HEK293 (cell line): ENCODE measurements at regions not wholly inside any gene's neighbourhood (a gene's known extent, or its start where the extent isn't known, plus 50 kb on each side); places are given as distances from the start of the nearest gene placed in this dataset.

ENCODE experiments used
- CTCF ChIA-PET: fragments of 350-600 bp; formaldehyde crosslinking; extraction: SDS; loops from one replicate; lab custom pipeline; 2021; ENCODE audit warnings: antibody characterized with exemption; lab: Yijun Ruan, JAX
- POLR2A ChIA-PET: fragments of 300-600 bp; formaldehyde crosslinking; extraction: SDS; loops from one replicate; lab custom pipeline; 2020; ENCODE audit warnings: antibody characterized with exemption, inconsistent platforms; lab: Yijun Ruan, JAX
- H3K27ac ChIP-seq: fragments of 200-500 bp; sonication (Bioruptor generic); 2 replicates; pipeline ENCODE4 v1.5.1; 2014; ENCODE audit warnings: low read depth, low read length, control low read depth, inconsistent platforms; ENCODE audit errors: extremely low read depth
- H3K36me3 ChIP-seq, 2 experiments: fragments of 200-500 bp in 1 of 2; sonication (Bioruptor generic) in 1 of 2; 1 replicate in 1 of 2; 2 replicates in 1 of 2; pipeline ENCODE4 v1.5.1; 2014 to 2017; ENCODE audit warnings: inconsistent platforms in 2 of 2, low read length in 2 of 2; ENCODE audit not compliant: control insufficient read depth in 2 of 2, insufficient read depth in 1 of 2
- H3K4me1 ChIP-seq: fragments of 200-500 bp; sonication (Bioruptor generic); 2 replicates; pipeline ENCODE4 v1.5.1; 2014; ENCODE audit warnings: mild to moderate bottlenecking, low read length, inconsistent platforms; ENCODE audit not compliant: control insufficient read depth, insufficient read depth
- H3K4me3 ChIP-seq: 2 replicates; pipeline ENCODE4 v1.5.1; 2011; ENCODE audit warnings: low read depth, mild to moderate bottlenecking, control low read depth, low read length, moderate library complexity
- H3K9me3 ChIP-seq: fragments of 200-500 bp; sonication (Bioruptor generic); 2 replicates; pipeline ENCODE4 v1.5.1; 2014; ENCODE audit warnings: low read depth, low read length, inconsistent platforms; ENCODE audit not compliant: control insufficient read depth, insufficient read depth
- GLI2 ChIP-seq: fragments of 450-650 bp; formaldehyde crosslinking; IDR thresholded peaks from 2 replicates; pipeline ENCODE4; 2017; ENCODE audit warnings: missing biosample characterization, missing genetic modification characterization, low read depth, borderline replicate concordance
- GLI4 ChIP-seq: fragments of 450-650 bp; formaldehyde crosslinking; IDR thresholded peaks from 2 replicates; pipeline ENCODE4 v1.5.1; 2016; ENCODE audit warnings: missing biosample characterization, missing genetic modification characterization
- KLF10 ChIP-seq: fragments of 450-650 bp; IDR thresholded peaks from 2 replicates; pipeline ENCODE4 v1.5.1; 2018; ENCODE audit warnings: missing biosample characterization, mild to moderate bottlenecking, missing genetic modification characterization
- SCRT2 ChIP-seq: fragments of 450-650 bp; formaldehyde crosslinking; IDR thresholded peaks from 2 replicates; pipeline ENCODE4 v1.5.1; 2016; ENCODE audit warnings: missing biosample characterization, missing genetic modification characterization
- SETDB1 ChIP-seq: IDR thresholded peaks from one replicate; pipeline ENCODE4 v1.6.1; 2017; ENCODE audit warnings: mild to moderate bottlenecking, low read length, moderate library complexity, mixed read lengths; ENCODE audit not compliant: insufficient read length
- ZBTB1 ChIP-seq: fragments of 450-650 bp; formaldehyde crosslinking; IDR thresholded peaks from 2 replicates; pipeline ENCODE4 v1.5.1; 2016; ENCODE audit warnings: missing biosample characterization, missing genetic modification characterization
- ZBTB20 ChIP-seq: fragments of 450-650 bp; formaldehyde crosslinking; IDR thresholded peaks from 2 replicates; pipeline ENCODE4 v1.5.1; 2016; ENCODE audit warnings: missing biosample characterization, missing genetic modification characterization
- ZBTB8A ChIP-seq: fragments of 450-650 bp; formaldehyde crosslinking; IDR thresholded peaks from 2 replicates; pipeline ENCODE4 v1.5.1; 2016; ENCODE audit warnings: missing biosample characterization, missing genetic modification characterization
- ZEB2 ChIP-seq: fragments of 450-650 bp; formaldehyde crosslinking; IDR thresholded peaks from 2 replicates; pipeline ENCODE4 v1.5.1; 2016; ENCODE audit warnings: missing biosample characterization, missing genetic modification characterization
- ZFP41 ChIP-seq: fragments of 450-650 bp; formaldehyde crosslinking; IDR thresholded peaks from 2 replicates; pipeline ENCODE4 v1.5.1; 2016; ENCODE audit warnings: missing biosample characterization, missing genetic modification characterization, borderline replicate concordance
- ZNF140 ChIP-seq: fragments of 450-650 bp; formaldehyde crosslinking; IDR thresholded peaks from 2 replicates; pipeline ENCODE4 v1.5.1; 2016; ENCODE audit warnings: missing biosample characterization, missing genetic modification characterization
- ZNF146 ChIP-seq: fragments of 450-650 bp; formaldehyde crosslinking; IDR thresholded peaks from 2 replicates; pipeline ENCODE4 v1.5.1; 2016; ENCODE audit warnings: missing biosample characterization, missing genetic modification characterization
- ZNF174 ChIP-seq: fragments of 450-650 bp; formaldehyde crosslinking; IDR thresholded peaks from 2 replicates; pipeline ENCODE4 v1.5.0; 2017; ENCODE audit warnings: missing biosample characterization, mild to moderate bottlenecking, missing genetic modification characterization
- ZNF311 ChIP-seq: fragments of 450-650 bp; formaldehyde crosslinking; IDR thresholded peaks from 2 replicates; pipeline ENCODE4 v1.5.1; 2017; ENCODE audit warnings: missing biosample characterization, missing genetic modification characterization, borderline replicate concordance
- ZNF423 ChIP-seq: fragments of 450-650 bp; formaldehyde crosslinking; IDR thresholded peaks from 2 replicates; pipeline ENCODE4 v1.5.1; 2016; ENCODE audit warnings: missing biosample characterization, missing genetic modification characterization
- ZNF426 ChIP-seq: fragments of 450-650 bp; formaldehyde crosslinking; IDR thresholded peaks from 2 replicates; pipeline ENCODE4 v1.5.1; 2017; ENCODE audit warnings: missing biosample characterization, missing genetic modification characterization, mild to moderate bottlenecking, inconsistent platforms, moderate library complexity
- ZNF529 ChIP-seq: fragments of 450-650 bp; formaldehyde crosslinking; IDR thresholded peaks from 2 replicates; pipeline ENCODE4 v1.5.1; 2017; ENCODE audit warnings: missing genetic modification characterization, missing biosample characterization; ENCODE audit not compliant: insufficient replicate concordance
- ZNF549 ChIP-seq: fragments of 450-650 bp; IDR thresholded peaks from 2 replicates; pipeline ENCODE4 v1.5.1; 2018; ENCODE audit warnings: missing biosample characterization, missing genetic modification characterization, mild to moderate bottlenecking, inconsistent platforms, moderate library complexity
- ZNF585B ChIP-seq: fragments of 450-650 bp; formaldehyde crosslinking; IDR thresholded peaks from 2 replicates; pipeline ENCODE4 v1.5.1; 2016; ENCODE audit warnings: missing biosample characterization, missing genetic modification characterization
- ZSCAN23 ChIP-seq: fragments of 450-650 bp; formaldehyde crosslinking; IDR thresholded peaks from 2 replicates; pipeline ENCODE4 v1.5.1; 2016; ENCODE audit warnings: missing biosample characterization, missing genetic modification characterization
- TF ChIP-seq, protein P1 (sequence below): fragments of 450-650 bp; formaldehyde crosslinking; IDR thresholded peaks from 2 replicates; pipeline ENCODE4 v1.5.1; 2016; ENCODE audit warnings: missing biosample characterization, missing genetic modification characterization, borderline replicate concordance
- TF ChIP-seq, protein P2 (sequence below): fragments of 450-650 bp; formaldehyde crosslinking; IDR thresholded peaks from 2 replicates; pipeline ENCODE4 v1.5.1; 2016; ENCODE audit warnings: missing biosample characterization, missing genetic modification characterization
- TF ChIP-seq, protein P3 (sequence below): fragments of 450-650 bp; formaldehyde crosslinking; IDR thresholded peaks from 2 replicates; pipeline ENCODE4 v1.5.1; 2016; ENCODE audit warnings: missing biosample characterization, missing genetic modification characterization
- TF ChIP-seq, protein P4 (sequence below): fragments of 450-650 bp; formaldehyde crosslinking; IDR thresholded peaks from 2 replicates; pipeline ENCODE4 v1.5.1; 2016; ENCODE audit warnings: missing biosample characterization, missing genetic modification characterization, low read depth
- TF ChIP-seq, protein P5 (sequence below): fragments of 450-650 bp; formaldehyde crosslinking; IDR thresholded peaks from 2 replicates; pipeline ENCODE4 v1.5.1; 2016; ENCODE audit warnings: missing biosample characterization, missing genetic modification characterization

DNA sequence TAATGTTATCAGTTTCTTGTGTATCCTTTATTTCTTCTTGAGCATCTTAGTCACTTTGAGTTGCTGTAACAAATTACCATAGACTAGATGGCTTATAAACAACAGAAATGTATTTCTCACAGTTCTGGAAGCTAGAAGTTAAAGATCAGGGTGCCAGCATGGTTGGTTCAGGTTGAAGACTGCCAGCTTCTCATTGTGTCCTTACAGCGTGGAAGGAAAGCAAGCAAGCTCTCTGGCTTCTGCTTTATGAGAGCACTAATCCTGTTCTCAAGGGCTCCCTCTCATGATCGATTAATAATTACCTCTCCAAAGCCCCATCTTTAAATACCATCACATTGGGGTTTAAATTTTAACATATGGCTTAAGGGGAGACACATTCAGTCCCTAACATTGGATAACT lies 497.2 kb downstream of the RAPGEF2 start:
- H3K4me1 ChIP-seq = no peaks in the 10 kb centered on the region
- H3K27ac ChIP-seq = no peak overlapping the region
- no peaks in the 10 kb centered on the region for H3K36me3 ChIP-seq
- CTCF ChIA-PET = no interaction called here
- TF ChIP-seq SETDB1 (no peak), ZNF549 (no peak), ZEB2 (tag by site-specific recombination) (no peak), ZNF426 (tag by site-specific recombination) (no peak), ZBTB20 (tag by site-specific recombination) (no peak), ZBTB1 (tag by site-specific recombination) (no peak), ZNF423 (no peak), ZNF585B (tag by site-specific recombination) (no peak), ZNF140 (tag by site-specific recombination) (no peak), GLI2 (tag by site-specific recombination) (no peak), ZNF529 (tag by site-specific recombination) (no peak), ZNF311 (tag by site-specific recombination) (no peak), ZFP41 (tag by site-specific recombination) (no peak), ZNF146 (tag by site-specific recombination) (no peak), ZNF174 (no peak), ZSCAN23 (tag by site-specific recombination) (no peak)
- TF ChIP-seq, protein P1, sequence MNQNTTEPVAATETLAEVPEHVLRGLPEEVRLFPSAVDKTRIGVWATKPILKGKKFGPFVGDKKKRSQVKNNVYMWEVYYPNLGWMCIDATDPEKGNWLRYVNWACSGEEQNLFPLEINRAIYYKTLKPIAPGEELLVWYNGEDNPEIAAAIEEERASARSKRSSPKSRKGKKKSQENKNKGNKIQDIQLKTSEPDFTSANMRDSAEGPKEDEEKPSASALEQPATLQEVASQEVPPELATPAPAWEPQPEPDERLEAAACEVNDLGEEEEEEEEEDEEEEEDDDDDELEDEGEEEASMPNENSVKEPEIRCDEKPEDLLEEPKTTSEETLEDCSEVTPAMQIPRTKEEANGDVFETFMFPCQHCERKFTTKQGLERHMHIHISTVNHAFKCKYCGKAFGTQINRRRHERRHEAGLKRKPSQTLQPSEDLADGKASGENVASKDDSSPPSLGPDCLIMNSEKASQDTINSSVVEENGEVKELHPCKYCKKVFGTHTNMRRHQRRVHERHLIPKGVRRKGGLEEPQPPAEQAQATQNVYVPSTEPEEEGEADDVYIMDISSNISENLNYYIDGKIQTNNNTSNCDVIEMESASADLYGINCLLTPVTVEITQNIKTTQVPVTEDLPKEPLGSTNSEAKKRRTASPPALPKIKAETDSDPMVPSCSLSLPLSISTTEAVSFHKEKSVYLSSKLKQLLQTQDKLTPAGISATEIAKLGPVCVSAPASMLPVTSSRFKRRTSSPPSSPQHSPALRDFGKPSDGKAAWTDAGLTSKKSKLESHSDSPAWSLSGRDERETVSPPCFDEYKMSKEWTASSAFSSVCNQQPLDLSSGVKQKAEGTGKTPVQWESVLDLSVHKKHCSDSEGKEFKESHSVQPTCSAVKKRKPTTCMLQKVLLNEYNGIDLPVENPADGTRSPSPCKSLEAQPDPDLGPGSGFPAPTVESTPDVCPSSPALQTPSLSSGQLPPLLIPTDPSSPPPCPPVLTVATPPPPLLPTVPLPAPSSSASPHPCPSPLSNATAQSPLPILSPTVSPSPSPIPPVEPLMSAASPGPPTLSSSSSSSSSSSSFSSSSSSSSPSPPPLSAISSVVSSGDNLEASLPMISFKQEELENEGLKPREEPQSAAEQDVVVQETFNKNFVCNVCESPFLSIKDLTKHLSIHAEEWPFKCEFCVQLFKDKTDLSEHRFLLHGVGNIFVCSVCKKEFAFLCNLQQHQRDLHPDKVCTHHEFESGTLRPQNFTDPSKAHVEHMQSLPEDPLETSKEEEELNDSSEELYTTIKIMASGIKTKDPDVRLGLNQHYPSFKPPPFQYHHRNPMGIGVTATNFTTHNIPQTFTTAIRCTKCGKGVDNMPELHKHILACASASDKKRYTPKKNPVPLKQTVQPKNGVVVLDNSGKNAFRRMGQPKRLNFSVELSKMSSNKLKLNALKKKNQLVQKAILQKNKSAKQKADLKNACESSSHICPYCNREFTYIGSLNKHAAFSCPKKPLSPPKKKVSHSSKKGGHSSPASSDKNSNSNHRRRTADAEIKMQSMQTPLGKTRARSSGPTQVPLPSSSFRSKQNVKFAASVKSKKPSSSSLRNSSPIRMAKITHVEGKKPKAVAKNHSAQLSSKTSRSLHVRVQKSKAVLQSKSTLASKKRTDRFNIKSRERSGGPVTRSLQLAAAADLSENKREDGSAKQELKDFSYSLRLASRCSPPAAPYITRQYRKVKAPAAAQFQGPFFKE = no peak
- TF ChIP-seq, protein P2, sequence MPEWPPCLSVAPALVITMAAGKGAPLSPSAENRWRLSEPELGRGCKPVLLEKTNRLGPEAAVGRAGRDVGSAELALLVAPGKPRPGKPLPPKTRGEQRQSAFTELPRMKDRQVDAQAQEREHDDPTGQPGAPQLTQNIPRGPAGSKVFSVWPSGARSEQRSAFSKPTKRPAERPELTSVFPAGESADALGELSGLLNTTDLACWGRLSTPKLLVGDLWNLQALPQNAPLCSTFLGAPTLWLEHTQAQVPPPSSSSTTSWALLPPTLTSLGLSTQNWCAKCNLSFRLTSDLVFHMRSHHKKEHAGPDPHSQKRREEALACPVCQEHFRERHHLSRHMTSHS (tag by site-specific recombination) = no peak
- TF ChIP-seq, protein P3, sequence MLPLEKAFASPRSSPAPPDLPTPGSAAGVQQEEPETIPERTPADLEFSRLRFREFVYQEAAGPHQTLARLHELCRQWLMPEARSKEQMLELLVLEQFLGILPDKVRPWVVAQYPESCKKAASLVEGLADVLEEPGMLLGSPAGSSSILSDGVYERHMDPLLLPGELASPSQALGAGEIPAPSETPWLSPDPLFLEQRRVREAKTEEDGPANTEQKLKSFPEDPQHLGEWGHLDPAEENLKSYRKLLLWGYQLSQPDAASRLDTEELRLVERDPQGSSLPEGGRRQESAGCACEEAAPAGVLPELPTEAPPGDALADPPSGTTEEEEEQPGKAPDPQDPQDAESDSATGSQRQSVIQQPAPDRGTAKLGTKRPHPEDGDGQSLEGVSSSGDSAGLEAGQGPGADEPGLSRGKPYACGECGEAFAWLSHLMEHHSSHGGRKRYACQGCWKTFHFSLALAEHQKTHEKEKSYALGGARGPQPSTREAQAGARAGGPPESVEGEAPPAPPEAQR (tag by site-specific recombination) = no peak
- TF ChIP-seq, all 188 proteins: peak for 0
- no peak overlapping the region for H3K4me3 ChIP-seq
- H3K9me3 ChIP-seq = no peaks in the 10 kb centered on the region
- POLR2A ChIA-PET = interaction anchor here (0.7 kb wide), 1 partner anchor 373 kb away, joined by 6 read pairs; no protein-coding TSS in a partner anchor

DNA sequence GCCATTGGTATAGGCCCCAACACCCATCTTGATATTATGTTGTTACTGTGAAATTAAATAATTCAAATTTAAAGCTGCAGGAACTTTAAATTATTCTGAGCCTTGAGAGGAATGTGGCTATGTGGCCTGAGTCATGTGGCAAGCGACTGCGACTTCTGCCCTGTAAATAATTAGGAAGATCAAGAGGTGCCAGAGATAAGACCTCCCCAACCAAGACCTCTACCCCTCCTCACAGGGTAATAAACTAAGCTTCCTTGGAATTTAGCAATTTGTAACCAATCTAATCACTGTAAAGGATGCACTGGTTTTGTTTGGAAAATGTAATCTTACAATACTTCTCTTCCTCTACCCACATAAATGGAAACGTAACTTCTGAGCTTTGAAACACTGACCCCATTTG lies 501.9 kb downstream of the RAPGEF2 start:
- TF ChIP-seq GLI4 (tag by site-specific recombination) (no peak), ZBTB8A (no peak), SCRT2 (no peak), KLF10 (tag by site-specific recombination) (no peak)
- TF ChIP-seq, protein P4, sequence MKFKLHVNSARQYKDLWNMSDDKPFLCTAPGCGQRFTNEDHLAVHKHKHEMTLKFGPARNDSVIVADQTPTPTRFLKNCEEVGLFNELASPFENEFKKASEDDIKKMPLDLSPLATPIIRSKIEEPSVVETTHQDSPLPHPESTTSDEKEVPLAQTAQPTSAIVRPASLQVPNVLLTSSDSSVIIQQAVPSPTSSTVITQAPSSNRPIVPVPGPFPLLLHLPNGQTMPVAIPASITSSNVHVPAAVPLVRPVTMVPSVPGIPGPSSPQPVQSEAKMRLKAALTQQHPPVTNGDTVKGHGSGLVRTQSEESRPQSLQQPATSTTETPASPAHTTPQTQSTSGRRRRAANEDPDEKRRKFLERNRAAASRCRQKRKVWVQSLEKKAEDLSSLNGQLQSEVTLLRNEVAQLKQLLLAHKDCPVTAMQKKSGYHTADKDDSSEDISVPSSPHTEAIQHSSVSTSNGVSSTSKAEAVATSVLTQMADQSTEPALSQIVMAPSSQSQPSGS (tag by site-specific recombination) = no peak
- TF ChIP-seq, protein P5, sequence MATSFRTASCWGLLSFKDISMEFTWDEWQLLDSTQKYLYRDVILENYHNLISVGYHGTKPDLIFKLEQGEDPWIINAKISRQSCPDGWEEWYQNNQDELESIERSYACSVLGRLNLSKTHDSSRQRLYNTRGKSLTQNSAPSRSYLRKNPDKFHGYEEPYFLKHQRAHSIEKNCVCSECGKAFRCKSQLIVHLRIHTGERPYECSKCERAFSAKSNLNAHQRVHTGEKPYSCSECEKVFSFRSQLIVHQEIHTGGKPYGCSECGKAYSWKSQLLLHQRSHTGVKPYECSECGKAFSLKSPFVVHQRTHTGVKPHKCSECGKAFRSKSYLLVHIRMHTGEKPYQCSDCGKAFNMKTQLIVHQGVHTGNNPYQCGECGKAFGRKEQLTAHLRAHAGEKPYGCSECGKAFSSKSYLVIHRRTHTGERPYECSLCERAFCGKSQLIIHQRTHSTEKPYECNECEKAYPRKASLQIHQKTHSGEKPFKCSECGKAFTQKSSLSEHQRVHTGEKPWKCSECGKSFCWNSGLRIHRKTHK = no peak
- H3K36me3 ChIP-seq = no peaks in the 10 kb centered on the region
- H3K9me3 ChIP-seq = no peaks in the 10 kb centered on the region
- no peaks in the 10 kb centered on the region for H3K4me1 ChIP-seq
- POLR2A ChIA-PET = no interaction called here
- CTCF ChIA-PET = no interaction called here
- no peak overlapping the region for H3K4me3 ChIP-seq
- no peak overlapping the region for H3K27ac ChIP-seq
